GM12891 (cell line): ENCODE measurements at regions not wholly inside any gene's neighbourhood (a gene's known extent, or its start where the extent isn't known, plus 50 kb on each side); places are given as distances from the start of the nearest gene placed in this dataset.

ENCODE experiments used
- POLR2A ChIP-seq: IDR thresholded peaks from 2 replicates; pipeline ENCODE4 v1.6.1; 2011; ENCODE audit warnings: low read depth, low read length, control low read depth
- POLR2AphosphoS5 ChIP-seq: IDR thresholded peaks from 2 replicates; pipeline ENCODE4 v1.6.1; 2011; ENCODE audit warnings: low read depth, low read length, control low read depth

DNA sequence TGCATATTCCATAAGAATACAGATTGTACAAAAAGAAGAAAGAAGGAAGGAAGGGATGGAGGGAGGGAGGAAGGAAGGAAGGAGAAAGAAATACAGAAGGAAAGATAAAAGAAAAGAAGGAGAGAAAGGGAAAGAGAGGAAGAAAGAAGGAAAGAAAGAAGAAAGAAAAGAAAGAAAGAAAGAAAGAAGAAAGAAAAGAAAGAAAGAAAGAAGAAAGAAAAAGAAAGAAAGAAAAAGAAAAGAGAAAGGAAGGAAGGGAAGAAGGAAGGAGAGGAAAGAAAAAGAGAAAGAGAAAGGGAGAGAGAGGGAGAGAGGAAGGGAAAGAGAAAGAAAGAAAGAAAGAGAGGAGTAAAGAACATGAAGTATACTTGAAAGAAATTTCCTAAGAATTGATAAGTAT, 577.9 kb upstream of the ALCAM start:
- no peak for TF ChIP-seq POLR2A
- no peak for TF ChIP-seq POLR2AphosphoS5
